Transverse colon (tissue), 4 donors: ENCODE measurements at regions not wholly inside any gene's neighbourhood (a gene's known extent, or its start where the extent isn't known, plus 50 kb on each side); places are given as distances from the start of the nearest gene placed in this dataset.

Experiments
- DNase-seq: peaks from one replicate; pipeline ENCODE4 v3.0.0-alpha.2; 2019
- H3K27ac ChIP-seq, 4 donors: fragments of 200-600 bp; sonication (generic); 2 replicates each; pipeline ENCODE4 v1.5.1; 2016 to 2018; ENCODE audit warnings: inconsistent platforms in 4 of 4
- H3K27me3 ChIP-seq: fragments of 200-600 bp; sonication (generic); 2 replicates; pipeline ENCODE4 v1.5.1; 2017; ENCODE audit warnings: inconsistent platforms
- H3K36me3 ChIP-seq, 4 donors: fragments of 200-600 bp; sonication (generic); 2 replicates each; pipeline ENCODE4 v1.5.1; 2017 to 2019; ENCODE audit warnings: inconsistent platforms in 4 of 4
- H3K4me1 ChIP-seq, 4 donors: fragments of 200-600 bp; sonication (generic); 2 replicates each; pipeline ENCODE4 v1.5.1; 2017 to 2020; ENCODE audit warnings: inconsistent platforms in 4 of 4
- H3K4me3 ChIP-seq, 4 donors: fragments of 200-600 bp; sonication (generic); 1 replicate in 1 of 4; 2 replicates in 3 of 4; pipeline versions ENCODE4 v1.5.1 to v1.6.1; 2017 to 2019; ENCODE audit warnings: inconsistent platforms in 4 of 4
- H3K9me3 ChIP-seq, 2 donors: fragments of 200-600 bp; sonication (generic); 2 replicates each; pipeline ENCODE4 v1.5.1; 2017 to 2019; ENCODE audit warnings: inconsistent platforms in 2 of 2
- CTCF ChIP-seq, 5 experiments: fragments of 200-600 bp in 3 of 5; fragments of 450-650 bp in 2 of 5; sonication (generic) in 3 of 5; IDR thresholded peaks; 1 replicate in 2 of 5; 2 replicates in 3 of 5; pipeline ENCODE4 v1.5.1; 2016 to 2017; ENCODE audit warnings: antibody characterized with exemption in 5 of 5, inconsistent platforms in 3 of 5, mild to moderate bottlenecking in 2 of 5, moderate library complexity in 1 of 5
- EP300 ChIP-seq: sonication (generic); formaldehyde crosslinking; IDR thresholded peaks from one replicate; pipeline ENCODE4 v1.6.1; 2017; ENCODE audit warnings: antibody characterized with exemption, low read depth
- POLR2A ChIP-seq: fragments of 450-650 bp; IDR thresholded peaks from one replicate; pipeline ENCODE4 v1.6.1; 2016; ENCODE audit warnings: antibody characterized with exemption, mild to moderate bottlenecking, moderate library complexity
- POLR2AphosphoS5 ChIP-seq, 3 donors: sonication (generic); formaldehyde crosslinking; IDR thresholded peaks; one replicate each; pipeline ENCODE4 v1.6.1; 2016; ENCODE audit warnings: antibody characterized with exemption in 3 of 3
- WGBS, 2 donors: methylation state at CpG; one replicate each; pipeline ENCODE4 v1.1.5; 2018; ENCODE audit warnings: low coverage in 1 of 2; 5-methylcytosine and 5-hydroxymethylcytosine counted together
- in situ Hi-C, 4 donors: fragments of 200-750 bp; cut with MboI; loops; one replicate each; pipeline versions ENCODE4 v1.15.0 to v1.15.1; 2017; ENCODE audit warnings: low sequenced_read_pairs in 3 of 4, low pct_ligation_motif_present in 1 of 4, low pct_unique_long_range_greater_than_20kb in 1 of 4
- intact Hi-C: fragments of 100-400 bp; cut with DNase I; formaldehyde crosslinking; loops from one replicate; pipeline ENCODE4 v1.15.1; 2023; ENCODE audit warnings: low total_unique reads

GRCh38 chr9:115675834-115676233 is 477.8 kb upstream of the PAPPA start:
- in situ Hi-C loops: no loop called here
- no peak overlapping the region for H3K4me3 ChIP-seq
- intact Hi-C loops: no loop called here
- H3K27ac ChIP-seq: no peak overlapping the region
- H3K4me1 ChIP-seq: no peaks in the 10 kb centered on the region
- no peaks in the 10 kb centered on the region for H3K9me3 ChIP-seq
- 52 to 84% methylated on average over 3 of the region's 3 CpGs for WGBS, 2 donors
- DNase-seq: no peak
- H3K27me3 ChIP-seq: no peaks in the 10 kb centered on the region
- TF ChIP-seq CTCF (IDR thresholded peaks at IDR 0.05) (no peak), POLR2A (no peak), POLR2AphosphoS5 (IDR thresholded peaks at IDR 0.05) (no peak), EP300 (no peak)
- H3K36me3 ChIP-seq: no peaks in the 10 kb centered on the region

- no peak for DNase-seq
- H3K36me3 ChIP-seq: no peaks in the 10 kb centered on the region
- H3K27ac ChIP-seq: no peak overlapping the region
- in situ Hi-C loops: no loop called here
- no peak overlapping the region for H3K4me3 ChIP-seq
- H3K27me3 ChIP-seq: no peaks in the 10 kb centered on the region
- intact Hi-C loops: no loop called here
- TF ChIP-seq POLR2AphosphoS5 (IDR thresholded peaks at IDR 0.05) (no peak), CTCF (IDR thresholded peaks at IDR 0.05) (no peak), POLR2A (no peak), EP300 (no peak)
- H3K4me1 ChIP-seq: no peaks in the 10 kb centered on the region
- H3K9me3 ChIP-seq: no peaks in the 10 kb centered on the region
- WGBS, 2 donors: 78 to 86% methylated on average over 1 of the region's 1 CpG
These were observed 473.4 kb upstream of the PAPPA start for GRCh38 chr9:115680231-115680630.

GRCh38 chr9:115681585-115681984 is 472.0 kb upstream of the PAPPA start:
- H3K9me3 ChIP-seq: no peaks in the 10 kb centered on the region
- H3K27me3 ChIP-seq: no peaks in the 10 kb centered on the region
- H3K36me3 ChIP-seq: no peaks in the 10 kb centered on the region
- H3K27ac ChIP-seq: no peak overlapping the region
- WGBS, 2 donors: 60 to 71% methylated on average over 3 of the region's 3 CpGs
- in situ Hi-C loops: no loop called here
- no peak for TF ChIP-seq POLR2A
- no peak for TF ChIP-seq POLR2AphosphoS5 (IDR thresholded peaks at IDR 0.05)
- no peak for TF ChIP-seq EP300
- no peak for TF ChIP-seq CTCF (IDR thresholded peaks at IDR 0.05)
- intact Hi-C loops: no loop called here
- no peaks in the 10 kb centered on the region for H3K4me1 ChIP-seq
- DNase-seq: no peak
- H3K4me3 ChIP-seq: no peak overlapping the region

DNA sequence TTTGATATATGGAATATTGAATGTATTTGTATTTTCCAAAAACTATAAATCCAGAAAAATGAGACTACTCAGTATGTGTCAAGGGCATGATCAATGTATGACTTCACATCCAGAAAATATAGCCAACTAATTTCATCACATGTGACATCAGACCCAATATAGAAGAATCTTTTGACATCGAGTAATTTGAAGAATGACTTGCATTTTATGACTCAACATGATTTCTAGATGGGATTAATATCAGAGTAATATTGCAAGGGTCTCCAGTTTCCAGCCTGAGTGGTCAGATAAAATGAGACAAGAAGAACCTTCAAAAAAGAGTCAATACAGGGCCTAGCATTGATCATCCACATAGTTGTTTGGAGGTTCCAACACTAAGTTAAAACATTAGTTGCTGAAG is 467.5 kb upstream of the PAPPA start:
- H3K4me1 ChIP-seq: no peaks in the 10 kb centered on the region
- no peaks in the 10 kb centered on the region for H3K27me3 ChIP-seq
- no peak for DNase-seq
- H3K36me3 ChIP-seq: no peaks in the 10 kb centered on the region
- H3K27ac ChIP-seq: no peak overlapping the region
- TF ChIP-seq EP300 (no peak), CTCF (IDR thresholded peaks at IDR 0.05) (no peak), POLR2A (no peak), POLR2AphosphoS5 (IDR thresholded peaks at IDR 0.05) (no peak)
- no peak overlapping the region for H3K4me3 ChIP-seq
- H3K9me3 ChIP-seq: no peaks in the 10 kb centered on the region
- in situ Hi-C loops: no loop called here
- intact Hi-C loops: no loop called here
- WGBS, 2 donors: 68 to 71% methylated on average over 1 of the region's 1 CpG
